ENCODE measurements at regions not wholly inside any gene's neighbourhood (a gene's known extent, or its start where the extent isn't known, plus 50 kb on each side); places are given as distances from the start of the nearest gene placed in this dataset.
"Not testable (repeated sequence)": the region's sequence is repeated elsewhere in the genome, so short reads cannot be mapped to it uniquely, and the experiment has no call there.

GRCh38 chr2:210776756-210777155 is 220.4 kb downstream of the CPS1 start:
- Histone ChIP-seq H3K9me3 (ENCODE audit: control insufficient read depth, insufficient read depth, low read depth, low read length) (no peaks in the 10 kb centered on the region), H4K20me1 (ENCODE audit: control insufficient read depth, extremely low read depth, insufficient read depth, low read length) (no peaks in the 10 kb centered on the region), H3K36me3 (ENCODE audit: control insufficient read depth, insufficient read depth, low read length) (no peaks in the 10 kb centered on the region), H3K27me3 (ENCODE audit: control insufficient read depth, insufficient read depth, low read length) (no peaks in the 10 kb centered on the region), H3K4me1 (ENCODE audit: control insufficient read depth, extremely low read depth, insufficient read depth, low read length) (no peaks in the 10 kb centered on the region), H3K9ac (ENCODE audit: insufficient read depth, low read length) (no peak overlapping the region), H3K79me2 (ENCODE audit: control insufficient read depth, insufficient read depth, low read length) (no peaks in the 10 kb centered on the region), H3K4me3 (replicated peaks in 1 of 4; ENCODE audit: control extremely low read depth in 1 of 4, insufficient read depth in 1 of 4, low read depth in 3 of 4, low read length in 4 of 4) (no peak overlapping the region), H2AFZ (ENCODE audit: low read length) (no peak overlapping the region), H3K27ac (ENCODE audit: insufficient read depth, low read length) (no peak overlapping the region), H3K4me2 (ENCODE audit: extremely low read depth, insufficient read depth, low read length) (no peak overlapping the region)
- DNase-seq (ENCODE audit: low read depth in 2 of 2) = no peak
- no peak for TF ChIP-seq EZH2 (IDR thresholded peaks at IDR 0.05; ENCODE audit: low read length, missing control alignments)
- TF ChIP-seq CTCF (conservative IDR thresholded peaks at IDR 0.05 in 1 of 2, IDR thresholded peaks at IDR 0.05 in 1 of 2; ENCODE audit: low read depth in 1 of 2, low read length in 2 of 2) = no peak

- TF ChIP-seq EZH2 (IDR thresholded peaks at IDR 0.05; ENCODE audit: low read length, missing control alignments) (no peak), CTCF (conservative IDR thresholded peaks at IDR 0.05 in 1 of 2, IDR thresholded peaks at IDR 0.05 in 1 of 2; ENCODE audit: low read depth in 1 of 2, low read length in 2 of 2) (no peak)
- no peak for DNase-seq (ENCODE audit: low read depth in 2 of 2)
Observed at GRCh38 chr2:210782222-210782621, 225.8 kb downstream of the CPS1 start.

GRCh38 chr2:210787831-210788230 is 231.4 kb downstream of the CPS1 start:
- not testable (repeated sequence) for H3K4me2 ChIP-seq (ENCODE audit: extremely low read depth, insufficient read depth, low read length); DNase-seq (ENCODE audit: low read depth in 2 of 2); H3K27me3 ChIP-seq (ENCODE audit: control insufficient read depth, insufficient read depth, low read length); H3K9ac ChIP-seq (ENCODE audit: insufficient read depth, low read length); H3K4me3 ChIP-seq (replicated peaks in 1 of 4; ENCODE audit: control extremely low read depth in 1 of 4, insufficient read depth in 1 of 4, low read depth in 3 of 4, low read length in 4 of 4); H4K20me1 ChIP-seq (ENCODE audit: control insufficient read depth, extremely low read depth, insufficient read depth, low read length); H3K36me3 ChIP-seq (ENCODE audit: control insufficient read depth, insufficient read depth, low read length); H3K79me2 ChIP-seq (ENCODE audit: control insufficient read depth, insufficient read depth, low read length); H3K4me1 ChIP-seq (ENCODE audit: control insufficient read depth, extremely low read depth, insufficient read depth, low read length); H3K9me3 ChIP-seq (ENCODE audit: control insufficient read depth, insufficient read depth, low read depth, low read length); H3K27ac ChIP-seq (ENCODE audit: insufficient read depth, low read length); H2AFZ ChIP-seq (ENCODE audit: low read length)

More at GRCh38 chr2:210782222-210782621, 225.8 kb downstream of the CPS1 start:
- Histone ChIP-seq H3K36me3 (ENCODE audit: control insufficient read depth, insufficient read depth, low read length) (no peaks in the 10 kb centered on the region), H3K4me2 (ENCODE audit: extremely low read depth, insufficient read depth, low read length) (no peak overlapping the region), H3K9me3 (ENCODE audit: control insufficient read depth, insufficient read depth, low read depth, low read length) (no peaks in the 10 kb centered on the region), H3K79me2 (ENCODE audit: control insufficient read depth, insufficient read depth, low read length) (no peaks in the 10 kb centered on the region), H3K4me3 (replicated peaks in 1 of 4; ENCODE audit: control extremely low read depth in 1 of 4, insufficient read depth in 1 of 4, low read depth in 3 of 4, low read length in 4 of 4) (no peak overlapping the region), H2AFZ (ENCODE audit: low read length) (no peak overlapping the region), H3K27me3 (ENCODE audit: control insufficient read depth, insufficient read depth, low read length) (no peaks in the 10 kb centered on the region), H3K4me1 (ENCODE audit: control insufficient read depth, extremely low read depth, insufficient read depth, low read length) (no peaks in the 10 kb centered on the region), H3K9ac (ENCODE audit: insufficient read depth, low read length) (no peak overlapping the region), H4K20me1 (ENCODE audit: control insufficient read depth, extremely low read depth, insufficient read depth, low read length) (no peaks in the 10 kb centered on the region), H3K27ac (ENCODE audit: insufficient read depth, low read length) (no peak overlapping the region)
